HG03575 (cell line): ENCODE measurements at regions not wholly inside any gene's neighbourhood (a gene's known extent, or its start where the extent isn't known, plus 50 kb on each side); places are given as distances from the start of the nearest gene placed in this dataset.
"Not testable (repeated sequence)": the region's sequence is repeated elsewhere in the genome, so short reads cannot be mapped to it uniquely, and the experiment has no call there.

Source experiments
- ATAC-seq: cut with Tn5 transposase; IDR thresholded peaks from one replicate; pipeline ENCODE4 v1.9.1; 2021; ENCODE audit not compliant: unreplicated experiment, insufficient number of reproducible peaks, low FRiP score; ENCODE audit errors: extremely low read depth

DNA sequence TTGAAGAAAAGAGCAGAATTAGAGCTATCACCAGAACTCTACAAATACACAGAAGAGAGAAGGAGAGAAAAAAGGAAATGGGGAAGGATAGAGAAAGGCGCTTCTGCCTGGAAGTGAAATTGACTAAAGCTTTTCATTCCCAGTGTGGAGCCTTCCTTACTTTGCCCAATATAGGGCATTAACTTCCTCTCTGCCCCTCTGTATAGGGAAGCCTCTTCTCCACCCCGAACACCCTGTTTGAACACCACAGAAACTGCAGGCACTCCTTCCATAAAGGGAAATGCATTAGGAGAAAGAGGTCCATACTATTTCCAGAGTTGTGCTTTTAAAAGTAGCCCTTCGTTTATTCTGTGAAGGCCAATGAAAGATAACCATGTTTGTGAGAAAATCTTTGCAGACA is 248.5 kb downstream of the RAP2B start:
- ATAC-seq: no peak

DNA sequence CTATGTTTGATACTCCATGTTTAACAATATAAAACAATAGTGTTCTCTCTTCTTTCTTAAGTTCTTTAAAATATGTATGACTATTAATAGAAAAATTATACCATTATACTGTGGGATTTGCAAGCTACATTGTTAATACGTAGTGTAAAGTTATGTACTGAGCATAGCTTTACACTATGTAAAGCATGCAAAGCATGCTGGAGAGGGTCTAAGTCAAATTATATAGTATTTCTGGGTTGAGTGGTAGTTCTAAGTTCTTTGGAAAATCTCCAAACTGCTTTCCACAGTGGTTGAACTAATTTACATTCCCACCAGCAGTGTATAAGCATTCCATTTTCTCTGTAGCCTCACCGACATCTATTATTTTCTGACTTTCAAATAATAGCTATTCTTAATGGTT is 253.0 kb downstream of the RAP2B start:
- ATAC-seq: no peak

DNA sequence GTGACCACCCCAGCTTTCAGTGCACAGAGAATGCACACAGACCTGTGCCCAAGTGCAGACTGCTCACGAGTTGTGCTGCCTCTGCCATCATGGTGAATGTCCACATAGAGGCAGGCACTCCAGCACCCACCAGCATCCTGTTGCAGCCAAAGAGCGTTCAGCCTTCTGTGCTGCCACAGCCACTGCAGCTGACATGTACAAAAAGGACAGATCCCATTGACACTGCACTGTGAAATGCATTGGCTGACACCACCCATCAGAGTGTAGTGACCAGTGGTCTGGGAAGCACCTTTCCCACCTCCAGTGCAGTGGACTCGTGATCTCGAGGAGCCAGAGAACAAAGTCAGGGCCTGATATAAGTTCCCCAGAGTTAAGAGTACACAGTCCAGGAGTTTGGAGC is 260.3 kb downstream of the RAP2B start:
- no peak for ATAC-seq

DNA sequence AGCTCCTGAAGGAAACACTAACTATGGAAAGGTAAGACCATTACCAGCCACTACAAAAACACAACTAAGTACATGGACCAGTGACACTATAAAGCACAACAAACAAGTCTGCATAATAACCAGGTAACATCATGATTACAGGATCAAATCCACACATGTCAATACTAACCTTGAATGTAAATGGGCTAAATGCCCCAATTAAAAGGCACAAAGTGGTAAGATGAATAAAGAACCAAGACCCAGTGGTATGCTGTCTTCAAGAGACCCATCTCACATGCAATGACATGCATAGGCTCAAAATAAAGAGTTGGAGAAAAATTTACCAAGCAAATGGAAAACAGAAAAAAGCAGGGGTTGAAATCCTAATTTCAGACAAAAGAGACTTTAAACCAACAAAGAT is 261.8 kb downstream of the RAP2B start:
- not testable (repeated sequence) for ATAC-seq

DNA sequence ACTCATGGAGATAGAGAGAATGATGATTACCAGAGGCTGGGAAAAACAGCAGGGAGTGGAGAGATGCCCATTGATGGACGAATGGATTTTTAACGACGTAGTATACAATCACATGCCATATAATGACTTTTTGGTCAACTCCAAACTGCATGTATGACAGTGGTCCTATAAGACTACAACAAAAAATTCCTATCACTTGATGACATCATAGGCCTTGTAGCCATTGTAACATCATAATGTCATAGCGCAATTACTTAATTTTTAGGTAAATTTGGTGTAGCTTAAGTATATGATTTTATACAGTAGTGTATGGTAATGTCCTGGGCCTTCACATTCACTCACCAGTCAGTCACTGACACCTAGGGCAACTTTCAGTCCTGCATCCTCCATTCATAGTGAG is 264.3 kb downstream of the RAP2B start:
- ATAC-seq: no peak

DNA sequence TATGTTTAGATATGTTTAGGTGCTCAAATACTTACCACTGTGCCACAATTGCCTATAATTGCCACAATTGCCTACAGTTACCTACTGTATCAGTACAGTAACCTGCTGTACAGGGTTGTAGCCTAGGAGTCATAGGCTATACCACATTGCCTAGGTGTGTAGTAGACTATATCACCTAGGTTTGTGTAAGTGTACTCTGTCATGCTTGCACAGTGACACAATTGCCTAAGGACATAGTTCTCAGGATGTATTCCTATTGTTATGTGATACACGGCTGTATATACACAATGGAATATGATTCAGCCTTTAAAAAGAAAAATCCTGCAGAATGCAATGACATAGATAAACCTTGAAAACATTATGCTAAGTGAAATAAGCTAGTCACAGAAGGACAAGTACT is 264.8 kb downstream of the RAP2B start:
- ATAC-seq: no peak

DNA sequence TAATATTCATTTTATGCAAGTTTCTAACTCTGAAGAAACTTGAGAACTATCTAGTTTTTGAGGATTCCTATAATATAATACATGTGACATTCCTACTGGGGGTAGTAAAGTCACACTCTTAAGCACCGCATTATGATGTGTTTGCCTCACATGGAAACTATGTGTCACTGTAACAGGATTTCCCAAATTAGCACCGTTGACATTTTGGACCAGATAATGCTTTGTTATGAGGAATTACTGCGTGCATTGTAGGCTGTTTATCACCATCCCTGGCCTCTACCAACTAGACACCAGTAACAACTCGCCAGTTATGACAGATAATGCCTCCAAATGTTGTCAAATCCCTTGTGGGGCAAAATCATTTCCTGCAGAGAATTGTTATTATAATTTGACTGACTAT is 267.8 kb downstream of the RAP2B start:
- no peak for ATAC-seq

DNA sequence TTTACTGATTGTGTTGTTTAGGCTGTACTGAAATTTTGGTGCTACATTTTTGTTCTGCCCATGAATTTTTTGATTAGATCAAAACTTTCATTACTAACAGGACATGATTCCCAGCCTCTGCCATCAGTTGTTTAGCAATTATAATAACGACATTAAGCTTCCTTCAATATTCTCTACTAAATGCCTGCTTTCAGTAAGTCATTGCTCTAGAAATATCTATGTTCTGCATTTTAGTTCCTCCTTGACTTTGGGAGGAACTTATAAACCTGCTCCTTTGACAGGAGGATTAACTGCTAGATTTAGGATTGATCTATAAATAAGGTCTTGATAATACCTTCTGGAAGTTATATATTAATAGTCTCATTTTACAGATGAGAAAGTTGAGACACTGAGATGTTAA is 269.1 kb downstream of the RAP2B start:
- ATAC-seq: no peak

DNA sequence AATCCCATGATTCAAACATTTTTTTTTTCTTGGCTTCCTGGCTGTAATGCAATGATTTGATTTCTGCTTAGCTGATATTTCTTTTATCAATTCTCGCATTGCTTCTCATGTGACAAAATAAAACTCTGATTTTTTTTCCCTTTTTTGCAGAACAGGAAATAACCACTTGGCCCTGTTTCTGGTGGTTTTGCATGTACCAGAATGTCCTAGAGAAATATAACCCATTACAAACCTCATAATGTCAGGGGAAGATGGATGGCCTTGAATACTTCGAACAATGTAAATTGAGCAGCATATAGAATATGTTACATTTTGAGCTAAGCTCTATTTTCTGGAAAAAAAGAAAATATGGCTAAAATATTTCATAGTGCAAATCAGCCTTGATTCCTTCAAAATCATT is 275.6 kb downstream of the RAP2B start:
- no peak for ATAC-seq

DNA sequence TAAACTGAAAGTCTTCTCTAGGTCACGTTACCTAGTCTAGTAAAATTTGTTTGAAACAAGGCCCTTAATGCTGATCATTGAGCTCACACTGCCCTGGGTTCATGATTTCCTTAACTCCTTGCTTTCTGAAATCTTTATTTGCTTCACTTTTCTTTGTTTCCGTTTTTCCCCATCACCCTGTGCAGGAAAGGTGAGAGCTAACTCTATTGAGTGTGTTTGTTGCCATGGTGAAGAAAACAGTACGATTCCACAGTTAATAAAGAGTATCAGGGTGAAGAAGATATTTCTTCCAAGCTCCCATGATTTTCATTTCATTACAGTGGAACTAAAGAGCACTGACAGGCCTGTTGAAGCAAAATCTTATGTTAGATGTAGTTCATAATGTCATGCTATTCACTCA is 276.2 kb downstream of the RAP2B start:
- no peak for ATAC-seq

DNA sequence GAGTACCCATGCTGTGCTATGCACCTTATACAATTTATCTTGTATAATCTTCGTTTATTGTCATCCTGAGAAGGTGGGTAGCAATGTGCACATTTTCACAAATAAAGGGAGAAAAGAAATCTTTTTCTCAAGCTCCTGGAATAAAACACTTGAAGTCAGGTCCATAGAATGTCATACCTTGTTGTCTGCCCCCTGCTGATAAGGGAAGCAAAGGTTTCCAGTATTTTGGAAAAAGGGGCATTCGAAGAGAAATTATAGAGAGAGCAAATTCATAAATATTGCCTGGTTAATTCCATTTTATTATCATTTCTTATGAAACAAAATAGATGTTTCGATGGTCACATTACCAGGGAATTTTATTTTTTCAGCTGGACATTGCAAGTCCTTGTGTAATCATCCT is 277.8 kb downstream of the RAP2B start:
- no peak for ATAC-seq

DNA sequence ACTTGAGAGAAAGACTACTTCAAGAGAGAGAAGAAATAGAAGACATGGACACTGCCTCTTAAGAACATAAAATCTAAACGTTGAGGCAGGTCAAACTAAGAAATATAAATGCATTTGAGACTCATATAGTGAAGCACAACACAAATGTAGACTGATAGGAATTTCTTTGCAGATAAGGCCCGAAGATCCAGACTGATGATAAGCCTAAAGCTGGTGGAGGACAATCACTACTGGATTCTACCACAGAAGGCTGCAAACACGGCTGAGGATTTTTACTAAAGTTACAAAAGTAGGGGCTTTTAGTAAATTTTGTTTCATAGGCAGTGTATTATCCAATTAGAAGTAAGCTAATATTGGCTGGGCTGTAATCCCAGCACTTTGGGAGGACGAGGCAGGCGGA is 278.3 kb downstream of the RAP2B start:
- no peak for ATAC-seq

DNA sequence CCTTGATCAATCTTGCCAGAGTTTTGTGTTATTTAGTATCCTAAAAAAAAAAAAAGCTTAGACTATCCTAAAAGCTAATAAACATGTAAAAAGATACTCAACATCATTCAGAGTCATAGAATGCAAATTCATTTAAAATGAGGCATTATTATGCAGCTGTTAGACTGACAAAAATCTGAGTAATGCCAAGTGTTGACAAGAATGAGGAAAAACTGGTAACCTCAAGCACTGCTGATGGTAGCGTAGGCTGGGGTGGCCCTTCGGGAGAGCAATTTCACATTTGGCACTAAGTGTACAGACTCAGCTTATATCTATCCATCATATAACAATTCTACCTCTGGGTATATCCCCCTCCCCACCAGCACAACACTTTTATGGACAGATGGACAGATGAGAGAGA is 280.4 kb downstream of the RAP2B start:
- no peak for ATAC-seq

DNA sequence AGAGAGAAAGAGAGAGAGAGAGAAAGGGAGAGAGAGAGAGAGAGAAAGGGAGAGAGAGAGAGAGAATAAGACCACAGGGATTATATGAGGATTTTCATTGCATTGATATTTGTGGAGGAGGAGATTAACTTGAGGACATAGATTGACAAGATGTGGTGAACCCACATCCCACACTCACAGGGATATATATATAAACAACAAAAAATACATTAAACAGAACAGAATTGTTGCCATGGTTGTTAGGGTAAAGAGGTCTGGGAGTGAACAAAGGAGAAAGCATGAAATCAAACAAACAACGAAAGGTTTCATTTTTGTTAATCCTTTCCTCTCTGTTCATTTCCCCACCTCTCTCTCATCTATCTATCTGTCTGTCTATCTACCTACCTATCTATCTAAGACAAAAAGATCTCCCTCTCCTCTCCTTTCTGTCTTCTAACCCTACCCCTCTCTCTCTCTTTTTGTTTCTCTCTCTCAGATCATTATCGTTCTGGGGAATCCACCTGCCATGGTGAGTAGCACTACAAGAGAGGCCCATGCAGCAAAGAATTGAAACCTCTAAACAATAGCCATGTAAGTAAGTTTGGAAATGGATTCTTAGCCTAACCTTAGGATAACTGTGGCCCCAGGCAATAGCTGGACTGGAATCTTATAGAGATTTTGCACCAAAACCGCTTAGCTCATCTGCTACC is 280.9 kb downstream of the RAP2B start:
- ATAC-seq: no peak

DNA sequence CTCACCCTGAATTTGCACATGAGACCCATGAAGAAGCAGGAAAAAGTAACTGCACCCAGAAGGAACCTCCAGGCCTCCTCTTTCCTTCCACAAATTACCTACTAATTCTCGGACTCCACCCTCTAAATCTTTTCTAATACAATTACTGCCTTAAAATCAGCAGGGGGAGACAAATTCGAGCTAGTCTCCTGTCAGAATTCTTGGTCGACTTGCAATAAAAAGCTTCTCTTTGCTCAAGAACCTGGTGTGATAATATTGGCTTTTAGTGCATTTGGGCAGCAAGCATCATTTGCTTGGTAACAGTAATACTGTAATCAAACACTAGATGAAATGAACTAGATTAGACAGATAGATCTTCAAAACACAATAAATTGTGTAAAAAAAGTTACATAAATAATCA is 281.9 kb downstream of the RAP2B start:
- ATAC-seq: no peak

DNA sequence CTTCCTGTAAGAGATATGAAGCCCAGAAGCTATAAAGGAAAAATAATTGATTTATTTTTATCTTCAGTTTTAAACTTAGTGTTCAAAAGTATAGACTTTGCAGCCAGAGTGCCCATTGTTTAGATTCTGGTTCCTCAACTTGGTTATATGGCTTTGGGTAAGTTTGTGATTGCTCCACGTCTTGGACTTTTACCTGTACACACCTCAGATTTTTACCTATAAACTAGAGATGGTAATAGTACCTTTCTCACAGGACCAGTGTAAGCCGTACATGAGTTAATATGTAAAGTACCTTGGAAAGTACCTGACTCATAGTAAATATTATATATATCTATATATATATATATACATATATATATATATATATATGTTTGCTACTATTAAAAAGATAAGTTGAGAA is 283.8 kb downstream of the RAP2B start:
- ATAC-seq: no peak

DNA sequence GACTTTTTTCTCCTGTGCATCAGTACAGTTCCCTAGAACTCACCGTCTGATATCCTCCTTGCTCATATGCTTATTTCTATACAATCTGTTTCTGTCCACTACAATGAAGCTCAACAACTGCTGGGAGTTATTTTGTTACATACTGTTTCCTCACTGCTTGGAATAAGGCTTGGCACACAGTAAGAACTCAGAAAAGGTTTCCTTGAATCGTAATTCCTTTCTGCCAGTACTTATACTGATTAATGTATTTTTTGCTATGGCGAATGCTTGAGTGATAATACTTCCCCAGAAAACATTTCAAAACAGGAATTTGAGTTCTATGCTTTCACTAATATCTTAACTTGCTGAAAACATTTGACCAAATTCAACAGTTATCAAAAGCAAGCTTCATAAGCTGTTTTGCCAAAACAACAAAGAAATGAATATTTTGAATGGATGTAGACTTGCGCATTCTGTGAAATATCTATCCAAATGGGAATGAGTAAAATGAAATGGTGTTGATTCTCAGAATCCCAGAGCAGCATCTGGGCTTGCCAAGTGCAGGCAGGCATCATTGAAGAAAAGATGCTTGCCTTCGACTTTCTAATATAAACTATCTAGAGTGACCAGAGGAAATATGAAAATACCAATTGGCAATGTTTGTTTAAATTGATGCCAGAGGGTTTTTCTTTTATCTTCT is 286.3 kb downstream of the RAP2B start:
- no peak for ATAC-seq

DNA sequence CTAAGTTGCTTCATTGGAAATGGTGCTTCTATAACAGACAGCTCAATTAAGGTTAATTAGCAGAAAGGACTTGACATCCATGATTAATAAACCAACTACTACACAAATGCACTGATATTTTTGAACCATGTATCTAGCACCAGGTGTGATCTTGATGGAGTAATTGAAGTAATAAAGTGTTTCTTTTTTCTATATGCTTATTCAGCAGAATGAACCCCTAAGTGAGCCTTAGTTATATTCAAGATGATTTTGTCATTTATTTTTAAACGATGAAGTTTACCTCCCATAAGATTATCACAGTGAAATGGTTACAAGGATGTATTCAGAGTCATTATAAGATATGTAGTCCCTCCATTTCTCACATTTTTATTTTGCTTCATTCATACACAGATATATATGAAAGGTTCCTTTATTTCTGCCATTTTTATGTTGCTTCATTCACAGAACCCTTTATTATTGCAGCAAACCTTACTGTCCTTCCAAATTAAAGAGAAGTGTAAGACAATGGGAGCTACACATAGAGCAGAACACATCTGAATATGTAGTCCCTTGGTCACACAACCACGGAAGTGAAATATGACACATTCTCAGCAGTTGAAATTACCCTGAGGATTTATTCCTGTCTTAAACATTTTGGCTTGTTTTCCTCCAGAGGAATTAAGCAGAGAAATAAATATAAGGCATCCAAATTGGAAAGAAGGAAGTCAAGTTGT is 295.0 kb downstream of the RAP2B start:
- ATAC-seq: no peak

DNA sequence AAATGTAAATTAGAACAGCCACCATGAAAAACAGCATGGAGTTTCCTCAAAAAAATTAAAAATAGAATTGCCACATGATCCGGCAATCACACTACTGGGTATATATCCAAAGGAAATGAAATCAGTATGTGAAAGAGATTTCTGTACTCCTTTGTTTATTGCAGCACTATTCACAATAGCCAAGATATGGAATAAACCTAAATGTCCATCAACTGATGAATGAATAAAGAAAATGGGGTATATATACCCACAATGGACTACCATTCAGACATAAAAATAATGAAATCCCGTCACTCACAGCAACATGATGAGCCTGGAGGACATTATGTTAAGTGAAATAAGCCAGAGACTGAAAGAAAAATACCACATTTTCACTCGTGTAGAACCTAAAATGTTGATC is 296.9 kb downstream of the RAP2B start:
- ATAC-seq: no peak

DNA sequence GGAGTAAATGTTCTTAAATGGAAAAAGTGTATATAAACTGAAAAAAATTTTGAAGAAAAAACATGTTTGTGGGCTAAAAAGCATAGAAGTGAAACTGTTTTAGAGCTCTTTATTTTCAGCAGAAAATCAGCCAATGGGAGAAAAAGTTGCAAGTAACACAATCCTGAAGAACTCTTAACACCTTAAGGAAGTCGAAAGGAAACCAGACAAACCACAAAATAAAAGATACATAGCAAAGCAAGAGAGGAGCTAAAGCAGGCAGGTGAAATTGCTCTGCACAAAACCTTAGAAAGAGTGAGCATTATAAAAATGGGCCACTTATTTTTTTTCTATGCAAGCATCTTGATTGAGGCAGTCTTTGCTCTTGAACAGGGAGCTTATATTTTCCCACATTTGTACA is 300.5 kb downstream of the RAP2B start:
- ATAC-seq: no peak
